HG03439 (cell line): ENCODE measurements at regions not wholly inside any gene's neighbourhood (a gene's known extent, or its start where the extent isn't known, plus 50 kb on each side); places are given as distances from the start of the nearest gene placed in this dataset.
A peak's percentile ranks its signal among the peaks of the same experiment; 100 is the strongest.

Source experiments
- ATAC-seq: cut with Tn5 transposase; IDR thresholded peaks from one replicate; pipeline ENCODE4 v1.9.1; 2021; ENCODE audit warnings: mild to moderate bottlenecking, moderate library complexity; ENCODE audit not compliant: unreplicated experiment

DNA sequence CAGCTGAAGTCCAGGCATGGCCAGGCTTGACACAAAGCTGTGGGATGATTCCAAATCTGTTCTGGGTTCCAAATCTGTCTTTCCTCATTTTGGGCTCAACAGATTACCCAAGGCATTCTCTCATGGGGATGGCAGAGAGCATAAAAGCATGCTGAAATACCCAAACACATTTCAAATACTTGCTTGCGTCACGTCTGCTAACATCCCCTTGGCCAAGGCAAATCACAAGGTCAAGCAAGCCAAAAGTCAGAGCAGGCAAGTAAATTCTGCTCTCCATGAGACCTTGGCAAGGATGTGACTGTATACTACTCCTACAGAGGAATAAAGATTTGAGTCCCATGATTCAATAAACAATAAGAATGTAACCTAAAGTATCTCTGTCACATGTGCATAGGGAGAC is 306.7 kb downstream of the EPB41L4A start:
- ATAC-seq: no peak

- no peak for ATAC-seq
These were observed 309.6 kb downstream of the EPB41L4A start for GRCh38 chr5:112109331-112110007.

DNA sequence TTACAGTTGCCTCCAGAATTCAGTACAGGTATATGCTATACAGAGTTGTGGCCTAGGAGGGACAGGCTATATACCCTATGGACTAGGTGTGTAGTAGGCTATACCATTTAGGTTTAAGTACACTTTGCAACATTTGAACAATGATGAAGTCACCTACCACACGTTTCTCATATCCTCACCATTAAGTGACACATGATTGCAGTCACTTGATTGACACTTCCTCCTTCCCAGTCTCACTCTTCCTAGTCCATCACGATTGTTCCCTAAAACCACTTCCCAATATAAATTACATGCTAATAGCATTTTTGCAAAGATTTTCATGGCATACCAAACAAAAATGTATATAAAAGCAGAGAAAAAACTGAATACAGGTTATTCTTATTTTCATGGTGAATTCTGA is 312.2 kb downstream of the EPB41L4A start:
- no peak for ATAC-seq

- ATAC-seq: no peak
These were observed 321.3 kb downstream of the EPB41L4A start for GRCh38 chr5:112097768-112098167.

DNA sequence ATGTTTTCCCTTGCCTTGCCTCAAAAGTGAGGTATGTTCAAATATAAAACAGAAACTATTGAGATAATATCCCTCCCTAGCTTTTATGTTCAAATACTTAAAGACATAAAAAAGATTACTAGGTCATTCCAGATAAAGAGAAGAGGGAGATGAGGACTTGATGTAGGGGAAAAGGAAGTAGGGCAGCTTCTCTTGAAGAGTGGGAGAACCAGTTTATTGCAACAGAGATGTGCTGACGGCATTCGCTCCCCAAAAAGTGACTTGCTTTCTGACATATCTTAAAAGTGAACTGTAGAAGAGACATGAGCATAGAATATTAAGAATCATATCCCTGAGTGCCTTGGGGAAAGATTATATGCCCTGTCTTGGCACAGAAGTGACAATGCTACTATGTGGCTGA is 330.2 kb upstream of the NREP start:
- no peak for ATAC-seq

- ATAC-seq: no peak
These were observed 329.7 kb upstream of the NREP start for GRCh38 chr5:112086740-112087139.

DNA sequence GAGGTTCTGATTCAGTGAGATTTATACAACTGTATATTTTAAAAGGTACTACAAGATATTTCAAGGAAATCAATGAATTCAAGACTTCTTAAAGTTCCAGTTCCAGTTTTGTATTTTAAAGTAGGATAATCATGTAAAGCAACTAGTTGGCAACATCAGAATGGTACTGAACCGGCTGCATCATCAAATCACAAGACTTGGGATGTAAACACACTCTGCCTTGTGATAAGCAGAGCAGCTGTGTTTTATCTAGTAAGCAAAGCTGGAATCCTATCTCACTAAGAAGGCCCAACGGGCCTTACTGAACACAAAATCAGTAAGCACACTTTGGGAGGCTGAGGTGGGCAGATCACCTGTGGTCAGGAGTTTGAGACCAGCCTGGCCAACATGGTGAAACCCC is 327.2 kb upstream of the NREP start:
- no peak for ATAC-seq

DNA sequence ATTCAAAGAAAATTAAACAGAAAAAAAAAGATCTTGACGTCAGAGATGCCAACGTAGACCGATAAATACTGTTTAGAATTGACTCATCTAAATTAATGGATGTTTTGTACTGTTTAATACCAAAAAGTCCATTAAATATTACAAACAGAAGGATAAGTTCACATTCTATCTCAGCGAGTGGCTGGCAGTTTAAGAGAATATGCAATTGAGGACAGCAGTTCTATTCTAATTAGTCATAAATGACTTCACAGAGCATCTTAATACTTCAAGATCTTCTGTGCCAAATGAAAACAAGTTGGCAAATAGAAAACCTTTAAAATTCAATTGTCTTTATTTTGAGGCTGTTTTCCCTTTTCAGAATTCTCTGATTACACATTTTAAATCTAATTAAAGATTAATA is 326.6 kb upstream of the NREP start:
- ATAC-seq: no peak

DNA sequence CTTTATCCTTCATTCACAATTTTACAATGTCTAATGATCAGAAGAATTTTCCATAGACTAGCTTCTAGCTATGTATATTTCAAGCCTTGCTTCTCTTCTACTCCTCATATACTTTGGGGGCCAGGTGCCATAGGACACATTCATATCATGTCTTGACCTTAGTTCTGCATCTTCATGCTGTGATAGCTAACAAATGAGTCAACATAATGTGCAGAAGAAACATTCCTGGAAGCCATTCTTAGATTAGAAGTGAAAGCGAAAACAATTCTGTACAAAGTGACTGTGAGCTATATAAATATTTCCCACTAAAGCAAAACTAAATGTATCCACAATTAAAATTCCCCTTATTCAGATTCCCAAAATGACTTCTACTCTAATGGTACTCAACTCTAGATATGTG is 320.2 kb upstream of the NREP start:
- no peak for ATAC-seq

GRCh38 chr5:112070022-112070421 is 313.0 kb upstream of the NREP start:
- ATAC-seq: no peak

- no peak for ATAC-seq
These were observed 312.3 kb upstream of the NREP start for GRCh38 chr5:112069329-112069728.

DNA sequence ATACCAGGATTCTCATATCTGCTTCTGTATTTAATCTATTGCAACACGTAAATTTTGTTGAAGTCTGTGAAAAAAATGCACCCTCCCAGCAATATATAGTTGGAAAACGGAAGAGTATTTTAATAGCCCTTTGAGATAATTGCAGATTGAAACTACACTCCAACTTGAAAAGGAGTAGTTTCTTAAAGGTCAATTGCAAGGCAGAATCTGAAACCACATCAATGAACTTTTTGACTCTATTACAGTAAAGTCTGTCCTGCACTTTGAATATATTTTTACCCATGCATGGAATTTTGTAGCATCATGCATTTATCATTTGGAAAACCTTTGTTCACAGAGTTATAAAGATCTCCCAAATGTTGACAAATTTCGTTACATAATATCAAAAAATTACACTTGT is 311.6 kb upstream of the NREP start:
- no peak for ATAC-seq

GRCh38 chr5:112065781-112066180 is 308.8 kb upstream of the NREP start:
- ATAC-seq: no peak

- ATAC-seq: peak; percentile 51
These were observed 308.0 kb upstream of the NREP start for GRCh38 chr5:112064956-112065355.

DNA sequence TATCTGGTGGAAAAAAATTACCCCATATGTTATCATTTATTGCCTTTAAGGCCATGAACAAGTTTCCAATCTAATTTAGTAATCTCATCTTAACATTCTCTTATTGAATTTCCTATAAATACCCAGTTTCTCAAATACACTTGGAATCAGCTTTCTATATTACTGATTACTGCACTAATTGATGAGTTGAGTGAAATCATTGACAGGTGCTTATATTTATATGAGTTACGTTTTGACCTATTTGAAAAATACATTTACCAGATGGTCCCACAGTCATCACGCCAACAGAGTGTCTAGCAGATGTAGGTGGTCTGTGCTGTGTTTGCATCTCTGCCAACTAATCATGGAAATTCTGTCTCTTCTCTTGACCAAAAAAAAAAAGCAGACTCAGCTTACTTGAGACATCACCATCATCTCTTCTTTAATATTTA is 307.3 kb upstream of the NREP start:
- no peak for ATAC-seq

DNA sequence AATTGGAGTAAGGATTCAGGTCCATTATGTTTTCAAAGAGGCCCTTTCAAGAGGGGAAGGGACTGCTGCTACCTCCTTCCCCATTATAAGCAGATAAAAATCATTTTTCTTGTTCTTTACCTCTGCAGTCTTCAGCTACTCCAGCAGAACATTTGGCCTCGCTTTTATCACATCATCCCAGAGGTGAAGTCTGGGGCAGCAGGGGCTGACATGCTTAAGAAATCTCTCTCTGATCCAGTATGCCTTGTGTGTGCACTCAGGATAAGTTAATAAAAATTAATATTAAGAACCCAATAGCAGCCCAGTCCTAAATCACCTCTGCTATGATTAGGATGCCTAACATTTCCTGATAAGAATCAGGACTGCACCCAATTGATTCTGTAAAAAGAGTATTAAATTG is 306.9 kb upstream of the NREP start:
- no peak for ATAC-seq

- ATAC-seq: no peak
These were observed 306.2 kb upstream of the NREP start for GRCh38 chr5:112063191-112063590.

GRCh38 chr5:112062181-112062580 is 305.2 kb upstream of the NREP start:
- ATAC-seq: no peak

GRCh38 chr5:112061666-112062065 is 304.7 kb upstream of the NREP start:
- ATAC-seq: no peak

- no peak for ATAC-seq
These were observed 302.7 kb upstream of the NREP start for GRCh38 chr5:112059579-112060135.

- ATAC-seq: no peak
These were observed 292.7 kb upstream of the NREP start for GRCh38 chr5:112049738-112050137.

GRCh38 chr5:112036206-112036605 is 279.2 kb upstream of the NREP start:
- no peak for ATAC-seq

GRCh38 chr5:112034421-112034979 is 277.5 kb upstream of the NREP start:
- no peak for ATAC-seq
